ENCODE measurements at regions not wholly inside any gene's neighbourhood (a gene's known extent, or its start where the extent isn't known, plus 50 kb on each side); places are given as distances from the start of the nearest gene placed in this dataset.

GRCh38 chr3:104514371-104514770 is 852.3 kb upstream of the ALCAM start:
- no peak overlapping the region for H3K9ac ChIP-seq (ENCODE audit: control insufficient read depth, extremely low read depth, insufficient read depth, low read length)
- DNase-seq (ENCODE audit: low read depth, low spot score) (no peak), FAIRE-seq (no peak)
- H4K20me1 ChIP-seq (ENCODE audit: control insufficient read depth, extremely low read depth, insufficient read depth, low read length) = no peaks in the 10 kb centered on the region
- H3K36me3 ChIP-seq (ENCODE audit: control insufficient read depth in 2 of 2, extremely low read depth in 1 of 2, insufficient read depth in 2 of 2, low read length in 2 of 2) = no peaks in the 10 kb centered on the region
- H3K27me3 ChIP-seq (ENCODE audit: control insufficient read depth, extremely low read depth, insufficient read depth, low read length) = no peaks in the 10 kb centered on the region
- dilution Hi-C loops (cut with MboI; ENCODE audit: extremely low pct_ligation_motif_present, low sequenced_read_pairs) = no loop called here
- H3K9me3 ChIP-seq (ENCODE audit: control insufficient read depth, low read depth, low read length) = no peaks in the 10 kb centered on the region
- no peaks in the 10 kb centered on the region for H3K4me1 ChIP-seq (ENCODE audit: control insufficient read depth, extremely low read depth, insufficient read depth, low read length)
- no peak overlapping the region for H2AFZ ChIP-seq (ENCODE audit: control insufficient read depth, low read length)
- H3K4me3 ChIP-seq (ENCODE audit: control insufficient read depth in 2 of 3, extremely low read depth in 1 of 3, insufficient read depth in 2 of 3, low read depth in 1 of 3, low read length in 3 of 3) = no peak overlapping the region
- no peak overlapping the region for H3K27ac ChIP-seq (ENCODE audit: control insufficient read depth, insufficient read depth, low read length)
- H3K4me2 ChIP-seq (ENCODE audit: control insufficient read depth, extremely low read depth, insufficient read depth, low read depth, low read length) = no peak overlapping the region
- no peaks in the 10 kb centered on the region for H3K79me2 ChIP-seq (ENCODE audit: control insufficient read depth, insufficient read depth, low read length)
- TF ChIP-seq EZH2 (IDR thresholded peaks at IDR 0.05; ENCODE audit: low read length) = no peak
- TF ChIP-seq CTCF (optimal IDR thresholded peaks at IDR 0.05 in 1 of 3, IDR thresholded peaks at IDR 0.05 in 1 of 3, conservative IDR thresholded peaks at IDR 0.05 in 1 of 3; ENCODE audit: extremely low read depth in 1 of 3, insufficient read depth in 2 of 3, low read length in 3 of 3) = no peak
- H3K9me1 ChIP-seq (ENCODE audit: control insufficient read depth, extremely low read depth, insufficient read depth, low read length) = no peaks in the 10 kb centered on the region

- no peak for FAIRE-seq
- dilution Hi-C loops (cut with MboI; ENCODE audit: extremely low pct_ligation_motif_present, low sequenced_read_pairs) = no loop called here
Observed at GRCh38 chr3:104514776-104515175, 851.9 kb upstream of the ALCAM start.

More at GRCh38 chr3:104514776-104515175, 851.9 kb upstream of the ALCAM start:
- H3K27me3 ChIP-seq (ENCODE audit: control insufficient read depth, extremely low read depth, insufficient read depth, low read length) = no peaks in the 10 kb centered on the region
- H2AFZ ChIP-seq (ENCODE audit: control insufficient read depth, low read length) = no peak overlapping the region
- no peaks in the 10 kb centered on the region for H3K9me1 ChIP-seq (ENCODE audit: control insufficient read depth, extremely low read depth, insufficient read depth, low read length)
- H3K4me3 ChIP-seq (ENCODE audit: control insufficient read depth in 2 of 3, extremely low read depth in 1 of 3, insufficient read depth in 2 of 3, low read depth in 1 of 3, low read length in 3 of 3) = no peak overlapping the region
- no peaks in the 10 kb centered on the region for H3K4me1 ChIP-seq (ENCODE audit: control insufficient read depth, extremely low read depth, insufficient read depth, low read length)
- H4K20me1 ChIP-seq (ENCODE audit: control insufficient read depth, extremely low read depth, insufficient read depth, low read length) = no peaks in the 10 kb centered on the region
- no peak overlapping the region for H3K9ac ChIP-seq (ENCODE audit: control insufficient read depth, extremely low read depth, insufficient read depth, low read length)
- H3K27ac ChIP-seq (ENCODE audit: control insufficient read depth, insufficient read depth, low read length) = no peak overlapping the region
- no peaks in the 10 kb centered on the region for H3K9me3 ChIP-seq (ENCODE audit: control insufficient read depth, low read depth, low read length)
- no peak for DNase-seq (ENCODE audit: low read depth, low spot score)
- no peaks in the 10 kb centered on the region for H3K79me2 ChIP-seq (ENCODE audit: control insufficient read depth, insufficient read depth, low read length)
- H3K4me2 ChIP-seq (ENCODE audit: control insufficient read depth, extremely low read depth, insufficient read depth, low read depth, low read length) = no peak overlapping the region
- H3K36me3 ChIP-seq (ENCODE audit: control insufficient read depth in 2 of 2, extremely low read depth in 1 of 2, insufficient read depth in 2 of 2, low read length in 2 of 2) = no peaks in the 10 kb centered on the region
- TF ChIP-seq CTCF (optimal IDR thresholded peaks at IDR 0.05 in 1 of 3, IDR thresholded peaks at IDR 0.05 in 1 of 3, conservative IDR thresholded peaks at IDR 0.05 in 1 of 3; ENCODE audit: extremely low read depth in 1 of 3, insufficient read depth in 2 of 3, low read length in 3 of 3) (no peak), EZH2 (IDR thresholded peaks at IDR 0.05; ENCODE audit: low read length) (no peak)
